Naive thymus-derived CD4-positive, alpha-beta T cell (primary cell): ENCODE measurements at regions not wholly inside any gene's neighbourhood (a gene's known extent, or its start where the extent isn't known, plus 50 kb on each side); places are given as distances from the start of the nearest gene placed in this dataset.
A peak's percentile ranks its signal among the peaks of the same experiment; 100 is the strongest.

Experiments used
- ATAC-seq: fragments of 150-1000 bp; cut with Tn5 transposase; 2 replicates; pipeline ENCODE4 v1.10.0; 2021; ENCODE audit warnings: mild to moderate bottlenecking, moderate library complexity
- CTCF ChIA-PET: fragments of 350-600 bp; sonication (Branson Sonifier 250); formaldehyde crosslinking; loops from one replicate; lab custom pipeline; 2021; ENCODE audit warnings: antibody characterized with exemption; lab: Charles Lee
- POLR2A ChIA-PET: fragments of 350-600 bp; sonication (Branson Sonifier 250); formaldehyde crosslinking; loops from one replicate; lab custom pipeline; 2021; ENCODE audit warnings: antibody characterized with exemption, inconsistent platforms; lab: Charles Lee
- DNase-seq, 9 donors: peaks; one replicate each; pipeline versions ENCODE4 v3.0.0 to v3.0.0-alpha.2; 2020 to 2022; ENCODE audit warnings: mixed read lengths in 1 of 9
- H3K27ac ChIP-seq: one replicate; pipeline ENCODE4 v1.7.0; 2013; ENCODE audit warnings: mild to moderate bottlenecking, low read depth, low read length, moderate library complexity
- H3K27me3 ChIP-seq, 2 donors: one replicate each; pipeline ENCODE4 v1.7.0; 2013; ENCODE audit warnings: low read length in 2 of 2, mild to moderate bottlenecking in 2 of 2, moderate library complexity in 2 of 2; ENCODE audit not compliant: control insufficient read depth in 2 of 2, insufficient read depth in 2 of 2
- H3K36me3 ChIP-seq, 3 experiments: 1 replicate in 2 of 3; 2 replicates in 1 of 3; pipeline ENCODE4 v1.7.0; 2013; ENCODE audit warnings: low read length in 3 of 3, mild to moderate bottlenecking in 3 of 3, moderate library complexity in 1 of 3; ENCODE audit not compliant: insufficient read depth in 3 of 3, control insufficient read depth in 2 of 3
- H3K4me1 ChIP-seq, 2 donors: one replicate each; pipeline ENCODE4 v1.7.0; 2013; ENCODE audit warnings: low read length in 2 of 2, mild to moderate bottlenecking in 2 of 2, moderate library complexity in 1 of 2; ENCODE audit not compliant: control insufficient read depth in 2 of 2, insufficient read depth in 2 of 2
- H3K4me3 ChIP-seq: 2 replicates; pipeline ENCODE4 v1.7.0; 2013; ENCODE audit warnings: mild to moderate bottlenecking, low read length
- H3K9me3 ChIP-seq, 3 experiments: 1 replicate in 2 of 3; 2 replicates in 1 of 3; pipeline ENCODE4 v1.7.0; 2013; ENCODE audit warnings: low read length in 3 of 3; ENCODE audit not compliant: control insufficient read depth in 2 of 3
- H3K27ac Mint-ChIP-seq, 9 donors: one replicate each; pipeline ENCODE4 v1.8.0; 2020 to 2022; ENCODE audit warnings: mixed read lengths in 9 of 9, mild to moderate bottlenecking in 8 of 9, moderate library complexity in 5 of 9, inconsistent platforms in 2 of 9
- H3K27me3 Mint-ChIP-seq, 5 donors: one replicate each; pipeline ENCODE4 v1.8.0; 2021 to 2022; ENCODE audit warnings: mixed read lengths in 5 of 5, mild to moderate bottlenecking in 1 of 5
- H3K36me3 Mint-ChIP-seq, 5 donors: one replicate each; pipeline ENCODE4 v1.8.0; 2020 to 2022; ENCODE audit warnings: mixed read lengths in 5 of 5, mild to moderate bottlenecking in 3 of 5, inconsistent platforms in 1 of 5
- H3K4me1 Mint-ChIP-seq, 7 donors: one replicate each; pipeline ENCODE4 v1.8.0; 2020 to 2022; ENCODE audit warnings: mixed read lengths in 7 of 7, mild to moderate bottlenecking in 3 of 7, inconsistent platforms in 1 of 7
- H3K4me3 Mint-ChIP-seq, 10 donors: one replicate each; pipeline ENCODE4 v1.8.0; 2020 to 2022; ENCODE audit warnings: mild to moderate bottlenecking in 10 of 10, mixed read lengths in 10 of 10, moderate library complexity in 6 of 10, inconsistent platforms in 2 of 10
- H3K9me3 Mint-ChIP-seq, 11 donors: one replicate each; pipeline ENCODE4 v1.8.0; 2020 to 2022; ENCODE audit warnings: mixed read lengths in 11 of 11, mild to moderate bottlenecking in 4 of 11, inconsistent platforms in 1 of 11, moderate library complexity in 1 of 11
- intact Hi-C, 2 donors: fragments of 100-400 bp; cut with micrococcal nuclease; formaldehyde crosslinking; loops; one replicate each; pipeline ENCODE4 v1.15.1; 2023

GRCh38 chr4:116223040-116223732 is 862.2 kb downstream of the TRAM1L1 start:
- intact Hi-C loops = no loop called here
- Mint-ChIP-seq H3K36me3 (no peaks in the 10 kb centered on the region), H3K4me1 (no peaks in the 10 kb centered on the region), H3K4me3 (no peak overlapping the region), H3K9me3 (peaks cover 0 to 7% (median 0%) of the 10 kb centered on the region in 11 donors), H3K27me3 (no peaks in the 10 kb centered on the region), H3K27ac (peak overlapping the region in 1 of 9 donors; percentile 45)
- Histone ChIP-seq H3K27me3 (no peaks in the 10 kb centered on the region), H3K4me3 (no peak overlapping the region), H3K27ac (no peak overlapping the region), H3K4me1 (no peaks in the 10 kb centered on the region), H3K36me3 (no peaks in the 10 kb centered on the region), H3K9me3 (no peaks in the 10 kb centered on the region)
- CTCF ChIA-PET = no interaction called here
- no peak for ATAC-seq
- POLR2A ChIA-PET = no interaction called here
- DNase-seq = no peak

DNA sequence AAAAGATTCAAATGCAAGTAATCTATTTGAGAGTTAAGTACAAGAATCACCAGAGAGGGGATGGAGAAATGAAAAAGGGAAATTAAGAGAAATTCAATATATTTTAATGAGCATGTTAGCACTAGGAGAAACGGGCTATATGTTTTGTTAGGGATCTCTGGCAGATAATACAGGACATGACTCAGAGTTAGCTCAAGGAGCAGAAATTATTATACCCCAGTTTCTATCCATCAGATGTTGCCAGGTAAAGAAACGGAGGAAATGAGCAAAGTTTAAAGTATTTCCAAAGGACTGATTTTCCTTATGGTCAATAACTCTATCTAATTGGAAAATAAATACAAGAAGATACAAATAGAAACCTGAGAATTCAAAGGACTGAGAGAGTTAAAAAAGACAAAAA is 867.6 kb downstream of the TRAM1L1 start:
- ChIA-PET CTCF (no interaction called here), POLR2A (no interaction called here)
- intact Hi-C loops = no loop called here
- no peaks in the 10 kb centered on the region for H3K27me3 ChIP-seq
- H3K9me3 ChIP-seq = no peaks in the 10 kb centered on the region
- DNase-seq = no peak
- no peak overlapping the region for H3K4me3 ChIP-seq
- Mint-ChIP-seq H3K36me3 (no peaks in the 10 kb centered on the region), H3K4me3 (no peak overlapping the region), H3K9me3 (peaks cover 0 to 16% (median 0%) of the 10 kb centered on the region in 11 donors), H3K4me1 (no peaks in the 10 kb centered on the region), H3K27me3 (no peaks in the 10 kb centered on the region), H3K27ac (no peak overlapping the region)
- H3K4me1 ChIP-seq = no peaks in the 10 kb centered on the region
- H3K27ac ChIP-seq = no peak overlapping the region
- no peak for ATAC-seq
- H3K36me3 ChIP-seq = no peaks in the 10 kb centered on the region

- Mint-ChIP-seq H3K27me3 (no peaks in the 10 kb centered on the region), H3K9me3 (peaks cover 0 to 16% (median 0%) of the 10 kb centered on the region in 11 donors), H3K36me3 (no peaks in the 10 kb centered on the region), H3K4me3 (no peak overlapping the region), H3K27ac (no peak overlapping the region), H3K4me1 (no peaks in the 10 kb centered on the region)
- no peak overlapping the region for H3K4me3 ChIP-seq
- DNase-seq (no peak), ATAC-seq (no peak)
- no peaks in the 10 kb centered on the region for H3K9me3 ChIP-seq
- H3K27ac ChIP-seq = no peak overlapping the region
- no peaks in the 10 kb centered on the region for H3K36me3 ChIP-seq
- no peaks in the 10 kb centered on the region for H3K4me1 ChIP-seq
- intact Hi-C loops = no loop called here
- H3K27me3 ChIP-seq = no peaks in the 10 kb centered on the region
- ChIA-PET POLR2A (no interaction called here), CTCF (no interaction called here)
Observed at GRCh38 chr4:116215622-116216021, 869.8 kb downstream of the TRAM1L1 start.

- H3K27me3 Mint-ChIP-seq = no peaks in the 10 kb centered on the region
- POLR2A ChIA-PET = no interaction called here
Observed at GRCh38 chr4:116202524-116202923, 882.9 kb downstream of the TRAM1L1 start.

GRCh38 chr4:116197317-116197809 is 888.0 kb downstream of the TRAM1L1 start:
- DNase-seq (no peak), ATAC-seq (no peak)
- H3K27ac ChIP-seq = no peak overlapping the region
- H3K27me3 Mint-ChIP-seq = no peaks in the 10 kb centered on the region
- H3K27ac Mint-ChIP-seq = no peak overlapping the region
- no peaks in the 10 kb centered on the region for H3K36me3 ChIP-seq
- H3K27me3 ChIP-seq = no peaks in the 10 kb centered on the region
- H3K9me3 Mint-ChIP-seq = peaks cover 0 to 4% (median 0%) of the 10 kb centered on the region in 11 donors
- no peaks in the 10 kb centered on the region for H3K4me1 ChIP-seq
- H3K36me3 Mint-ChIP-seq = no peaks in the 10 kb centered on the region
- H3K4me3 ChIP-seq = no peak overlapping the region
- no peak overlapping the region for H3K4me3 Mint-ChIP-seq
- H3K4me1 Mint-ChIP-seq = no peaks in the 10 kb centered on the region
- ChIA-PET POLR2A (no interaction called here), CTCF (no interaction called here)
- no peaks in the 10 kb centered on the region for H3K9me3 ChIP-seq
- intact Hi-C loops = no loop called here

More at GRCh38 chr4:116202524-116202923, 882.9 kb downstream of the TRAM1L1 start:
- H3K4me3 ChIP-seq = no peak overlapping the region
- Mint-ChIP-seq H3K9me3 (peaks cover 0 to 4% (median 2%) of the 10 kb centered on the region in 11 donors), H3K4me3 (no peak overlapping the region), H3K36me3 (no peaks in the 10 kb centered on the region), H3K27ac (no peak overlapping the region), H3K4me1 (no peaks in the 10 kb centered on the region)
- CTCF ChIA-PET = no interaction called here
- no peaks in the 10 kb centered on the region for H3K4me1 ChIP-seq
- no peak overlapping the region for H3K27ac ChIP-seq
- no peaks in the 10 kb centered on the region for H3K27me3 ChIP-seq
- no peaks in the 10 kb centered on the region for H3K9me3 ChIP-seq
- no peak for DNase-seq
- ATAC-seq = no peak
- H3K36me3 ChIP-seq = no peaks in the 10 kb centered on the region
- intact Hi-C loops = no loop called here

DNA sequence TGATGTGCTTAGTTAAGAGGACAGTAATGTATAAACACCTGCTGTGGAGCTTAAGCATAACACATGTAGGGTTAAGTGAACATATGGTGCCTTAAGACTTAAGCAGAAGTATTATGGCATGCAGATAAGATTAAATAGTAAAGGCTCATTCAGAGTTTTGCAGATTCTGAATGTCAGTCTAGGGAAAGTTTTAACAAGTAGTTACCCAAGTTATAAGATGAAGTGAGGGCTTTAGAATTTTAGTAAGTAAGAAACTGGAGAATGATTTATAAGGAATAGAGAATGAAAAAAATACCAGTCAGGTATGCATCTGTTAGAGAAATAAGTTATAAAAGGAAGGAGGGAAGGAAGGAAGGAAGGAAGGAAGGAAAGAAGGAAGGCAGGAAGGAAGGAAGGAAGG is 902.1 kb downstream of the TRAM1L1 start:
- no peaks in the 10 kb centered on the region for H3K4me1 ChIP-seq
- DNase-seq (no peak), ATAC-seq (no peak)
- ChIA-PET POLR2A (no interaction called here), CTCF (no interaction called here)
- Mint-ChIP-seq H3K36me3 (no peaks in the 10 kb centered on the region), H3K9me3 (peaks cover 0 to 3% (median 0%) of the 10 kb centered on the region in 11 donors), H3K4me3 (no peak overlapping the region), H3K4me1 (peaks cover 0 to 3% (median 0%) of the 10 kb centered on the region in 7 donors), H3K27me3 (no peaks in the 10 kb centered on the region), H3K27ac (no peak overlapping the region)
- intact Hi-C loops = no loop called here
- no peak overlapping the region for H3K27ac ChIP-seq
- no peaks in the 10 kb centered on the region for H3K27me3 ChIP-seq
- H3K36me3 ChIP-seq = no peaks in the 10 kb centered on the region
- no peaks in the 10 kb centered on the region for H3K9me3 ChIP-seq
- H3K4me3 ChIP-seq = no peak overlapping the region

DNA sequence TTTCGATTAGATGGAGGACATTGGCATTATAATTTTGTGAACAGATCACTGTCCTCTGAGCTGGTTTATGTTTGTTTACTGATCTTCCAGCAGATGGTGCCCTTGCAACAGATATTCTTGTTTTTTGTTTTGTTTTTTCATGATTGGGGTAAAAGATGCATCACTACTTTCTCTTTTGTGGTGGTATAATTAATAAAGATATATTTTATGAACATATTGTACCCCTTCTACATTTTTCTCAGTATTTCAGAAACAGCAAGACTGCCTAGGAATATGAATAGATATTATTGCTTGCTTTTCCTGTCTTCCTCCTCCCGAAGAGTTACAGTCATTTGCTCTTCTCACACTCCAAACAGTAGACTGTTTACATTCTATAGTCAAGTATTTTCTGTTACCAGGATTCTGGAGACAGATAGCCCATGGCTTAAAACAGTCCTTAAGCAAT is 905.2 kb downstream of the TRAM1L1 start:
- Histone ChIP-seq H3K36me3 (no peaks in the 10 kb centered on the region), H3K27ac (no peak overlapping the region), H3K4me1 (no peaks in the 10 kb centered on the region), H3K27me3 (no peaks in the 10 kb centered on the region), H3K4me3 (no peak overlapping the region), H3K9me3 (no peaks in the 10 kb centered on the region)
- peaks cover 0 to 2% (median 0%) of the 10 kb centered on the region in 11 donors for H3K9me3 Mint-ChIP-seq
- no peak overlapping the region for H3K4me3 Mint-ChIP-seq
- DNase-seq = no peak
- H3K4me1 Mint-ChIP-seq = peaks cover 0 to 3% (median 0%) of the 10 kb centered on the region in 7 donors
- intact Hi-C loops = no loop called here
- ChIA-PET CTCF (no interaction called here), POLR2A (no interaction called here)
- no peaks in the 10 kb centered on the region for H3K36me3 Mint-ChIP-seq
- H3K27me3 Mint-ChIP-seq = no peaks in the 10 kb centered on the region
- no peak for ATAC-seq
- H3K27ac Mint-ChIP-seq = no peak overlapping the region
